ENCODE measurements at regions not wholly inside any gene's neighbourhood (a gene's known extent, or its start where the extent isn't known, plus 50 kb on each side); places are given as distances from the start of the nearest gene placed in this dataset.

- TF ChIP-seq CTCF (conservative IDR thresholded peaks at IDR 0.05; ENCODE audit: low read depth, low read length) (no peak), EZH2phosphoT487 (IDR thresholded peaks at IDR 0.05; ENCODE audit: borderline replicate concordance, low read length) (no peak), EZH2 (IDR thresholded peaks at IDR 0.05; ENCODE audit: low read length, unreplicated experiment) (no peak)
These were observed 249.4 kb upstream of the HS6ST1 start for GRCh38 chr2:128568106-128568505.
